MCF 10A (cell line): ENCODE measurements at regions not wholly inside any gene's neighbourhood (a gene's known extent, or its start where the extent isn't known, plus 50 kb on each side); places are given as distances from the start of the nearest gene placed in this dataset.

Source experiments
- BruUV-seq: library from RNA; stranded (reverse); fragments of 400-500 nt; replicated peaks from 2 replicates; lab custom pipeline; 2021; lab: Mats Ljungman, UMichigan
- CTCF ChIA-PET: fragments of 300-600 bp; sonication (Branson Sonifier 250); formaldehyde crosslinking; extraction: SDS; loops from one replicate; lab custom pipeline; 2021; ENCODE audit warnings: antibody characterized with exemption, inconsistent platforms; lab: Yijun Ruan, JAX
- POLR2A ChIA-PET: fragments of 300-600, 350-650 bp; sonication (Branson Sonifier 250); formaldehyde crosslinking; extraction: SDS; loops from one replicate; lab custom pipeline; 2020; ENCODE audit warnings: antibody characterized with exemption, inconsistent platforms; lab: Yijun Ruan, JAX
- DNase-seq: peaks from one replicate; pipeline ENCODE4 v3.0.0-alpha.2; 2018; ENCODE audit not compliant: unreplicated experiment
- H3K27ac Mint-ChIP-seq: one replicate; pipeline ENCODE4 v1.8.0; 2022; ENCODE audit warnings: mild to moderate bottlenecking, low read depth, mixed read lengths; ENCODE audit not compliant: unreplicated experiment
- H3K27me3 Mint-ChIP-seq: one replicate; pipeline ENCODE4 v1.8.0; 2022; ENCODE audit warnings: mixed read lengths; ENCODE audit not compliant: insufficient read depth, unreplicated experiment
- H3K36me3 Mint-ChIP-seq: one replicate; pipeline ENCODE4 v1.8.0; 2022; ENCODE audit warnings: mild to moderate bottlenecking, moderate library complexity, mixed read lengths; ENCODE audit not compliant: insufficient read depth, unreplicated experiment
- H3K4me1 Mint-ChIP-seq: one replicate; pipeline ENCODE4 v1.8.0; 2022; ENCODE audit warnings: mixed read lengths; ENCODE audit not compliant: insufficient read depth, unreplicated experiment
- H3K4me3 Mint-ChIP-seq: one replicate; pipeline ENCODE4 v1.8.0; 2022; ENCODE audit warnings: mild to moderate bottlenecking, moderate library complexity, mixed read lengths; ENCODE audit not compliant: unreplicated experiment
- H3K9me3 Mint-ChIP-seq: one replicate; pipeline ENCODE4 v1.8.0; 2022; ENCODE audit warnings: mixed read lengths; ENCODE audit not compliant: unreplicated experiment
- intact Hi-C: fragments of 100-400 bp; cut with micrococcal nuclease; formaldehyde crosslinking; loops from 2 replicates; pipeline ENCODE4 v1.14.1; 2022
- TF ChIP-seq, protein P1 (sequence below): fragments of 200-600 bp; IDR thresholded peaks from one replicate; pipeline ENCODE4 v1.8.0; 2022; ENCODE audit warnings: antibody characterized with exemption, mild to moderate bottlenecking; ENCODE audit not compliant: unreplicated experiment

DNA sequence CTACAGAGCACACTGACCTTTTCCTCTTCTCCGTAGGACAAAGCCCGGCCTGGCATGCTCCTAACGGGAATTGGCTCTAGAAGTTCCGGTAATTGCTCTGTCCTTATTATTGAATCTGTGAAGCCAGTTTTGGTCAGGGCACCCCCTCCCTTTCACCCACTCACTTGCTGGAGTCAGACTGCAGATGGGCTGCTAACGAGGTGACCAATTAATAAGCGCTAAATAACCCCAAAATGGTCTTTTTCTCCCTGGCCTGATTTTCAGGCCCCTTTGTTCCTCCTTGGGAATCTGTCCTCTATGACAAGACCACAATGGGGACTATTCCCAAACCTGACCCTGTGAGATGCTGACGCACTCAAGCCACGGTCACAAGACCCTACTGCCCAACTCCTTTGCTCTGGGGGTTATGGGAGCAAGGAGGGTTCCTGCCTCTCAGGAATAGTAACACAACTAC is 610.0 kb upstream of the CADM1 start:
- Mint-ChIP-seq H3K9me3 (peaks cover 47% of the 10 kb centered on the region), H3K27me3 (no peaks in the 10 kb centered on the region), H3K36me3 (no peaks in the 10 kb centered on the region), H3K4me3 (no peak overlapping the region), H3K4me1 (no peaks in the 10 kb centered on the region), H3K27ac (no peak overlapping the region)
- intact Hi-C loops: no loop called here
- no peak for DNase-seq
- ChIA-PET CTCF (no interaction called here), POLR2A (no interaction called here)
- TF ChIP-seq, protein P1, sequence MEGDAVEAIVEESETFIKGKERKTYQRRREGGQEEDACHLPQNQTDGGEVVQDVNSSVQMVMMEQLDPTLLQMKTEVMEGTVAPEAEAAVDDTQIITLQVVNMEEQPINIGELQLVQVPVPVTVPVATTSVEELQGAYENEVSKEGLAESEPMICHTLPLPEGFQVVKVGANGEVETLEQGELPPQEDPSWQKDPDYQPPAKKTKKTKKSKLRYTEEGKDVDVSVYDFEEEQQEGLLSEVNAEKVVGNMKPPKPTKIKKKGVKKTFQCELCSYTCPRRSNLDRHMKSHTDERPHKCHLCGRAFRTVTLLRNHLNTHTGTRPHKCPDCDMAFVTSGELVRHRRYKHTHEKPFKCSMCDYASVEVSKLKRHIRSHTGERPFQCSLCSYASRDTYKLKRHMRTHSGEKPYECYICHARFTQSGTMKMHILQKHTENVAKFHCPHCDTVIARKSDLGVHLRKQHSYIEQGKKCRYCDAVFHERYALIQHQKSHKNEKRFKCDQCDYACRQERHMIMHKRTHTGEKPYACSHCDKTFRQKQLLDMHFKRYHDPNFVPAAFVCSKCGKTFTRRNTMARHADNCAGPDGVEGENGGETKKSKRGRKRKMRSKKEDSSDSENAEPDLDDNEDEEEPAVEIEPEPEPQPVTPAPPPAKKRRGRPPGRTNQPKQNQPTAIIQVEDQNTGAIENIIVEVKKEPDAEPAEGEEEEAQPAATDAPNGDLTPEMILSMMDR: no peak
- BruUV-seq: no TSS peak

DNA sequence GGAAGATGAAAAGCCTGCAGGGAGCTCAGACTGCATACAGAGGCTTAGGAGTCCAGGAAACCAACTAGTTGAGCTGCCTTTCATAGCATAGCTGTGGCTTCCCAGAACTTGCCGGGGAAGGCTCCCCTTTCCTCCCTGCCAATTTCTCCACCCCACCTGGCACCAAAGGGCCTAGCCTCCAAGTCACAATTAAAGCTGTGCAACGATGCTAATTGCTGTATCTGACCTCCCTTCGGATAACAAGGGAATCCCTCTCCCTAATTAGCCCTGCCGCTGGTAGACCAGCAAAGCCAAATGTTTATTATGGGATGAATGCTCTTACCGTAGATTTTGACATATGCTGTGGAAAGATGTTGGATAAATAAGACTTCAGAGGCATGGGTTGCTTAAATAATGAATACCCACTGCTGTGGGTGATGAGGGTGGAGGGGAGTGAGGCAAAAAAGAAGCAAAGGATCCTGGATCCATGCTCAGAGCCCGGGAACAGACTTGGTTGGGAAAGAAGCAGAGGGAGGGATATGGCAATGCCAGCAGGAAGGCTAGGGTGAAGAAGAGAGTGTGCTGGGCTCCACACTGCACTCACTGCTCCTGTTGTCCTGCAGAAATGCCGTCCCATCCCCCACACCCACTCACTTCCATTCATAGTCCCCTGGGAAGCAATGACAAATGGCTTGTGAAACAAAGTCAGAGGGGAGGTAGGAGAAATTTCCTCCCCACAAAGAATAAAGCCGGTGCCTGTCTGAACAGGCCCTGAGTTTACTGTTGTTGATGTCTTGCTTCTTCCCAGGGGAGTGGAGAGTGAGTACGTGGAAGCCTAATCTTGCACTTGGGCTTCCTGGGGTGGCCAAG is 608.1 kb upstream of the CADM1 start:
- POLR2A ChIA-PET: no interaction called here
- peaks cover 39% of the 10 kb centered on the region for H3K9me3 Mint-ChIP-seq
- no peak for DNase-seq
- intact Hi-C loops: no loop called here
- H3K4me3 Mint-ChIP-seq: no peak overlapping the region
- BruUV-seq: no TSS peak
- H3K27me3 Mint-ChIP-seq: no peaks in the 10 kb centered on the region
- CTCF ChIA-PET: no interaction called here
- no peaks in the 10 kb centered on the region for H3K4me1 Mint-ChIP-seq
- no peak overlapping the region for H3K27ac Mint-ChIP-seq
- H3K36me3 Mint-ChIP-seq: no peaks in the 10 kb centered on the region
- TF ChIP-seq, protein P1: no peak

DNA sequence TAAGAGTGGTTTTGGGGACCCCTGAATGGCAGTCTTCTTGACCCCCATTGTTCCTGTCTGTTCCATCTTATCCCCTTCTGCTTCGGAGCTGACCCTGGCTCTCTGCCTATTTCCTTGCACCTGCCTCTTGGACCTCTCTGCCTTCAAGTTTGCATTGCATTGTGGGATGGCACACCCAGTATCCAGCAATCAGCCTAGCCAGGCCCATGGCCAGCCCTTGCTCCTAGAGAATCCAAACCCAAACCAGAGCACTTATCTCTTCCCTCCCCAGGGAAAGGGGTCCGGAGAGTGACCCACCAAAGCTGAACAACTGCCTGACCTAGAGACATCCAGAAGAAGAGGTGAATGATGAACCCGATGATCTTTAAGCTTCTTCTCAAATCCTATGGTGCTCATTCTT is 607.3 kb upstream of the CADM1 start:
- H3K4me1 Mint-ChIP-seq: no peaks in the 10 kb centered on the region
- CTCF ChIA-PET: no interaction called here
- no peaks in the 10 kb centered on the region for H3K27me3 Mint-ChIP-seq
- TF ChIP-seq, protein P1: no peak
- intact Hi-C loops: no loop called here
- H3K36me3 Mint-ChIP-seq: no peaks in the 10 kb centered on the region
- BruUV-seq: no TSS peak
- POLR2A ChIA-PET: no interaction called here
- no peak overlapping the region for H3K27ac Mint-ChIP-seq
- no peak overlapping the region for H3K4me3 Mint-ChIP-seq
- no peak for DNase-seq
- H3K9me3 Mint-ChIP-seq: peaks cover 34% of the 10 kb centered on the region

DNA sequence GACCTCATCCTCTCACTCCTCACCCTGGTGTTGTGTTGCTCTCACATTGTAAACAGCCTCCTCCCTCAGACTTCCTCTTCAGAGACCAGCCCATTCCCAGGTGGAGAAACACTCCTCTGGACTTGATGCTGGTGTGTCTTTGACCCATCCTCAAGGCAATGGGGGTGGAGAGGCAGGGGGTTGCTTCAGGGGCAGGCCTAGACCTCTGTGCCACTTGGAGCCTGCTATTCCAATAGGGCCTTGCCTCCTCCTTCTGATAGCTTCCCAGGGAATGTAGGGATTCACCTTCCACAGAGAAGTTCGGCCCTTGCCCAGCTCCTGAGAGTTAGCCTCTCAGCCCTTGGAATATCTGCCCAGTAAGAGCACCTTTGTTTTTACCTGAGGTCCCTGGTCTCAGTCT is 606.6 kb upstream of the CADM1 start:
- intact Hi-C loops: no loop called here
- BruUV-seq: no TSS peak
- H3K27me3 Mint-ChIP-seq: no peaks in the 10 kb centered on the region
- H3K4me1 Mint-ChIP-seq: no peaks in the 10 kb centered on the region
- no peak for DNase-seq
- TF ChIP-seq, protein P1: no peak
- no peak overlapping the region for H3K27ac Mint-ChIP-seq
- H3K4me3 Mint-ChIP-seq: no peak overlapping the region
- ChIA-PET CTCF (interaction anchor here (0.6 kb wide), 3 partner anchors 577 to 1584 kb away, joined by 3 to 5 read pairs (median 3); no protein-coding TSS in a partner anchor), POLR2A (no interaction called here)
- peaks cover 29% of the 10 kb centered on the region for H3K9me3 Mint-ChIP-seq
- H3K36me3 Mint-ChIP-seq: no peaks in the 10 kb centered on the region
